T-cell (primary cell): ENCODE measurements at regions not wholly inside any gene's neighbourhood (a gene's known extent, or its start where the extent isn't known, plus 50 kb on each side); places are given as distances from the start of the nearest gene placed in this dataset.

Source experiments
- ATAC-seq, 4 experiments: fragments of 200-7000 bp in 3 of 4; fragments of 150-1000 bp in 1 of 4; cut with Tn5 transposase; replicated peaks in 1 of 4; 1 replicate in 3 of 4; 2 replicates in 1 of 4; pipeline ENCODE4 v1.10.0; 2021; ENCODE audit warnings: moderate library complexity in 3 of 4, mild to moderate bottlenecking in 2 of 4, moderate number of reproducible peaks in 1 of 4
- CTCF ChIA-PET, 2 donors: fragments of 300-600 bp; sonication (Branson Sonifier 250); formaldehyde crosslinking; loops; one replicate each; lab custom pipeline; 2022; ENCODE audit warnings: antibody characterized with exemption in 2 of 2; lab: Charles Lee
- POLR2A ChIA-PET, 2 donors: fragments of 300-600 bp; sonication (Branson Sonifier 250); formaldehyde crosslinking; loops; one replicate each; lab custom pipeline; 2022; ENCODE audit warnings: antibody characterized with exemption in 2 of 2; lab: Charles Lee
- DNase-seq, 35 experiments: peaks; one replicate each; pipeline versions ENCODE4 v3.0.0 to v3.0.0-alpha.2; 2013 to 2023
- H3K27ac ChIP-seq: one replicate; pipeline ENCODE4 v1.5.1; 2013; ENCODE audit warnings: low read length
- H3K27me3 ChIP-seq, 2 experiments: replicated peaks in 1 of 2; 1 replicate in 1 of 2; 2 replicates in 1 of 2; pipeline versions ENCODE4 v1.6.1 to v1.7.0; 2013; ENCODE audit warnings: low read length in 1 of 2, mixed read lengths in 1 of 2; ENCODE audit not compliant: control insufficient read depth in 2 of 2, insufficient read depth in 2 of 2; ENCODE audit errors: extremely low read depth in 1 of 2
- H3K36me3 ChIP-seq, 2 donors: 1 replicate in 1 of 2; 2 replicates in 1 of 2; pipeline versions ENCODE4 v1.6.1 to v1.7.0; 2013; ENCODE audit warnings: low read length in 1 of 2; ENCODE audit not compliant: control insufficient read depth in 2 of 2, insufficient read depth in 1 of 2; ENCODE audit errors: extremely low read depth in 1 of 2
- H3K4me1 ChIP-seq, 2 experiments: 1 replicate in 1 of 2; 2 replicates in 1 of 2; pipeline versions ENCODE4 v1.6.1 to v1.7.0; 2013; ENCODE audit warnings: low read length in 2 of 2, mixed read lengths in 1 of 2; ENCODE audit not compliant: insufficient read depth in 2 of 2, control insufficient read depth in 1 of 2; ENCODE audit errors: extremely low read depth in 1 of 2
- H3K4me3 ChIP-seq, 2 donors: 1 replicate in 1 of 2; 2 replicates in 1 of 2; pipeline versions ENCODE4 v1.5.1 to v1.7.0; 2013; ENCODE audit warnings: mild to moderate bottlenecking in 2 of 2, low read length in 1 of 2, moderate library complexity in 1 of 2; ENCODE audit not compliant: control insufficient read depth in 1 of 2; ENCODE audit errors: extremely low read depth in 1 of 2
- H3K9me3 ChIP-seq: 2 replicates; pipeline ENCODE4 v1.7.0; 2013
- H3K27ac Mint-ChIP-seq, 2 donors: one replicate each; pipeline ENCODE4 v1.8.0; 2020 to 2021; ENCODE audit warnings: mild to moderate bottlenecking in 2 of 2, mixed read lengths in 2 of 2
- H3K27me3 Mint-ChIP-seq, 2 donors: one replicate each; pipeline ENCODE4 v1.8.0; 2021 to 2022; ENCODE audit warnings: mixed read lengths in 2 of 2
- H3K36me3 Mint-ChIP-seq: one replicate; pipeline ENCODE4 v1.8.0; 2021; ENCODE audit warnings: mixed read lengths
- H3K4me1 Mint-ChIP-seq, 3 donors: one replicate each; pipeline ENCODE4 v1.8.0; 2020 to 2022; ENCODE audit warnings: mixed read lengths in 3 of 3, mild to moderate bottlenecking in 1 of 3
- H3K4me3 Mint-ChIP-seq, 3 donors: one replicate each; pipeline ENCODE4 v1.8.0; 2020 to 2022; ENCODE audit warnings: mild to moderate bottlenecking in 3 of 3, mixed read lengths in 3 of 3, moderate library complexity in 3 of 3
- H3K9me3 Mint-ChIP-seq, 3 donors: one replicate each; pipeline ENCODE4 v1.8.0; 2020 to 2022; ENCODE audit warnings: mixed read lengths in 3 of 3
- WGBS: methylation state at CpG from one replicate; pipeline ENCODE4 v1.1.5; 2013; ENCODE audit warnings: missing lambda C conversion rate; ENCODE audit not compliant: insufficient coverage; 5-methylcytosine and 5-hydroxymethylcytosine counted together

DNA sequence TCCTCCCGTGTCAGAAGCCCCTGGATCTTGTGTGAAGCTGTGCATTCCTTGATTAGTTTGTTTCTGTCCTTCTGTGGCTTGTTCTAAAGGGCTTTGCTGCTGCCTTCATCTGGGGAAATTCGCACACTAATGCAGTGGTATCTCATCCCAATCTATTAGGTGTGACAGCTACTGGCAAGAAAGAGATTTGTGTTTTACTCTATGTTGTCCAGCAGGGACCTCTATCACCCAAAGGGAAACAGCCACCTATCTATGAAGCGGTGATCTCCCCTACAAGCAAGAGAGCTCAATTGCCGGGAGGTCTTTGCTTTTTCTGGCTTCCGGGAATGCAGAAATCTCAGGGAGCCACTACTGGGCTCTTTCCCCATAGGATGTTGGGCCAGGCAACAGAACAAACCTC lies 151.8 kb downstream of the NRN1 start:
- Mint-ChIP-seq H3K27me3 (peaks cover 0 to 4% of the 10 kb centered on the region in 2 donors), H3K4me1 (peaks cover 5 to 11% (median 6%) of the 10 kb centered on the region in 3 donors), H3K4me3 (no peak overlapping the region), H3K27ac (no peak overlapping the region), H3K36me3 (no peaks in the 10 kb centered on the region), H3K9me3 (no peaks in the 10 kb centered on the region)
- H3K27ac ChIP-seq, result no peak overlapping the region
- DNase-seq, result no peak
- 100% methylated on average over 2 of the region's 5 CpGs for WGBS
- ChIA-PET CTCF (no interaction called here), POLR2A (no interaction called here)
- H3K4me3 ChIP-seq, result no peak overlapping the region
- no peaks in the 10 kb centered on the region for H3K9me3 ChIP-seq
- H3K4me1 ChIP-seq, result peaks cover 6 to 16% of the 10 kb centered on the region in 2 experiments
- ATAC-seq, result no peak
- peaks cover 0 to 20% of the 10 kb centered on the region in 2 experiments for H3K27me3 ChIP-seq
- no peaks in the 10 kb centered on the region for H3K36me3 ChIP-seq

DNA sequence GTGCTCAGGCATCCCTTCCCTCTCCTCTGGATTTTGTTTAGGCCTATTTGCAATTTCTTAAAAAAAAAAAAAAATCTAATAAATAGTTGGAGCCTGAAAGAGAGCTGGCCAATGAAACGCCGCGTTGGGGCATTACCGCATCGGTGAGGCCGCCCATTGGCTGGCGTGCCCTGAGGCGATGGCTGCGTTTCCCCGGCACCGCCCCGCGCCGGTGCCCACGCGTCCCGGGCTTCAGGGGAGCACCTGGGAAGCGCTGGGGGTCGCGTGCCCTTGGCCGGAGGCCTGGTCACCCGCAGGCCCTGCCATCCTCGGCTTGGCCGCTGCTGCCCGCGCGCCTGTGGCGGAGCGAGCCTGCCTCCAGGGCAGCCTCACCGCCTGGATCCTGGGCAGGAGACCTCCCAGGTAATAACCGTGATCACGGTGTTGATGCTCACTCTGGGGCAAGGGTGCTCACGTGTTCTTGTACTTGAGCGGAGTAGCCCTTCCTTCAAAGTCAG lies 155.4 kb downstream of the NRN1 start:
- DNase-seq (peak; percentile 48 to 81 (median 69)), ATAC-seq (peak; percentile 94 to 99 (median 96))
- H3K36me3 ChIP-seq, result no peaks in the 10 kb centered on the region
- H3K4me3 Mint-ChIP-seq, result peak overlapping the region; percentile 80
- peaks cover 0 to 6% (median 0%) of the 10 kb centered on the region in 3 donors for H3K9me3 Mint-ChIP-seq
- peak overlapping the region; percentile 46 to 77 for H3K4me3 ChIP-seq
- WGBS, result 3% methylated on average over 34 of the region's 34 CpGs
- ChIA-PET POLR2A (interaction anchor here (0.6 kb wide), 3 partner anchors 180 to 1755 kb away, joined by 3 to 5 read pairs (median 3); no protein-coding TSS in a partner anchor), CTCF (interaction anchor here (0.6 kb wide), 3 partner anchors 234 to 1207 kb away, joined by 3 to 4 read pairs (median 3); no protein-coding TSS in a partner anchor)
- no peaks in the 10 kb centered on the region for H3K36me3 Mint-ChIP-seq
- peaks cover 5 to 12% (median 6%) of the 10 kb centered on the region in 3 donors for H3K4me1 Mint-ChIP-seq
- H3K4me1 ChIP-seq, result peaks cover 6 to 16% of the 10 kb centered on the region in 2 experiments
- no peak overlapping the region for H3K27ac ChIP-seq
- peaks cover 0 to 6% of the 10 kb centered on the region in 2 donors for H3K27me3 Mint-ChIP-seq
- H3K27ac Mint-ChIP-seq, result peak overlapping the region in 1 of 2 donors; percentile 41
- no peaks in the 10 kb centered on the region for H3K9me3 ChIP-seq
- H3K27me3 ChIP-seq, result peaks cover 2 to 29% of the 10 kb centered on the region in 2 experiments

DNA sequence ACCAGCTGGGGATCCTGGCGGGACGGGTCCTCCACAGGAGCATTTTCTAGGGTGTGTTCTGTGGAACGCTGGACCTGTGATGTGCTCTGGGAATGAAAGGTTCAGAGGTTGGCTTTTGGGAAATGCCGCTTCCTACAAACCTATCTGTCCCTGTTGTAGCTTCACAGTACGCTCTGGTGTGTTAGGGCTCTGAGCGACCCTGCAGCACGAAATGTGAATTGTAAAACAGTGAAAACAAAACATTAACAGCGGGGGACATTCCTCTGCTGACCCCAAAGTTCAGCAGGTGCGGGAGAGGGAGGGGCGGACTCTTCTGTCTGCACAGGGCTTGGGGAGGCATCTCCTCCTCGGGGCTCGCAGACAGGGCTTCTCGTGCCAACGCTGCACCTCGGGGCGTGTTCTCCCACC lies 155.9 kb downstream of the NRN1 start:
- peak in 1 of 35 experiments; percentile 2 for DNase-seq

DNA sequence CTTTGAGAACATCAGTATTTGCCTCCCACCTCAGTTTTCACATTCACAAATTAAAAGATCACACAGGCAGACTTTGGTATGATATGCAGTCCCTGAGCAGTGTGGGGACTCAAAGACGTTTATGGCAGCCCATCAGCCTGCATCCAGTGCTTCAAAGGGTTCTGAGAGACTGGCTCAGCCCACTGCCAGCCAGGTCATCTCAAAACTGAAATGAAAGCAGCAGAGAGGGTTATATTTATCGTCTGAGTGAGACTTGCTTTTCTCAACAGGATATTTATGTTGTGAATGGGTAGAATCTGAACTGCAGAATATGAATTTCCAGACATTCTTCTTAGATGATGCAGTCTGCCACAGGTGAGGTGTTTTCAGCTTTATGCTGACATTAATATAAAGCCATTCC lies 159.8 kb downstream of the NRN1 start:
- Mint-ChIP-seq H3K27me3 (peaks cover 0 to 7% of the 10 kb centered on the region in 2 donors), H3K27ac (no peak overlapping the region), H3K4me1 (peaks cover 3 to 12% (median 5%) of the 10 kb centered on the region in 3 donors), H3K4me3 (no peak overlapping the region), H3K9me3 (peaks cover 0 to 13% (median 4%) of the 10 kb centered on the region in 3 donors), H3K36me3 (no peaks in the 10 kb centered on the region)
- ATAC-seq, result no peak
- Histone ChIP-seq H3K27ac (no peak overlapping the region), H3K27me3 (peaks cover 2 to 29% of the 10 kb centered on the region in 2 experiments), H3K36me3 (no peaks in the 10 kb centered on the region), H3K4me1 (peaks cover 6 to 15% of the 10 kb centered on the region in 2 experiments), H3K4me3 (no peak overlapping the region), H3K9me3 (no peaks in the 10 kb centered on the region)
- DNase-seq, result no peak
- POLR2A ChIA-PET, result interaction anchor here in 1 of 2 donors (0.6 kb wide), 1 partner anchor 45 kb away, joined by 4 read pairs; no protein-coding TSS in a partner anchor
- CTCF ChIA-PET, result interaction anchor here in 1 of 2 donors (0.6 kb wide), 1 partner anchor 1984 kb away, joined by 3 read pairs; no protein-coding TSS in a partner anchor
- WGBS, result 43% methylated on average over 1 of the region's 2 CpGs

More for the DNA sequence above, 155.9 kb downstream of the NRN1 start:
- H3K4me1 ChIP-seq, result peaks cover 6 to 16% of the 10 kb centered on the region in 2 experiments
- no peak overlapping the region for H3K27ac ChIP-seq
- POLR2A ChIA-PET, result interaction anchor here in 1 of 2 donors (0.6 kb wide), 2 partner anchors 185 to 1267 kb away, joined by 3 to 12 read pairs; no protein-coding TSS in a partner anchor
- H3K9me3 ChIP-seq, result no peaks in the 10 kb centered on the region
- Mint-ChIP-seq H3K27me3 (peaks cover 0 to 6% of the 10 kb centered on the region in 2 donors), H3K27ac (peak overlapping the region in 1 of 2 donors; percentile 76), H3K4me3 (peak overlapping the region; percentile 80), H3K9me3 (peaks cover 0 to 6% (median 0%) of the 10 kb centered on the region in 3 donors), H3K36me3 (no peaks in the 10 kb centered on the region), H3K4me1 (peaks cover 5 to 12% (median 6%) of the 10 kb centered on the region in 3 donors)
- H3K27me3 ChIP-seq, result peaks cover 2 to 30% of the 10 kb centered on the region in 2 experiments
- H3K4me3 ChIP-seq, result peak overlapping the region; percentile 46 to 77
- peak; percentile 55 to 71 (median 58) for ATAC-seq
- WGBS, result 6% methylated on average over 5 of the region's 16 CpGs
- no peaks in the 10 kb centered on the region for H3K36me3 ChIP-seq
- CTCF ChIA-PET, result interaction anchor here in 1 of 2 donors (0.6 kb wide), 1 partner anchor 249 kb away, joined by 3 read pairs; no protein-coding TSS in a partner anchor

- Histone ChIP-seq H3K9me3 (no peaks in the 10 kb centered on the region), H3K27me3 (peaks cover 2 to 24% of the 10 kb centered on the region in 2 experiments), H3K4me3 (no peak overlapping the region), H3K27ac (no peak overlapping the region), H3K4me1 (peaks cover 4 to 10% of the 10 kb centered on the region in 2 experiments), H3K36me3 (no peaks in the 10 kb centered on the region)
- ChIA-PET CTCF (interaction anchor here in 1 of 2 donors (0.6 kb wide), 1 partner anchor 707 kb away, joined by 7 read pairs; no protein-coding TSS in a partner anchor), POLR2A (interaction anchor here in 1 of 2 donors (0.6 kb wide), 1 partner anchor 46 kb away, joined by 4 read pairs; no protein-coding TSS in a partner anchor)
- WGBS, result 93% methylated on average over 5 of the region's 7 CpGs
- ATAC-seq (no peak), DNase-seq (no peak)
- Mint-ChIP-seq H3K27ac (no peak overlapping the region), H3K9me3 (peaks cover 0 to 13% (median 4%) of the 10 kb centered on the region in 3 donors), H3K36me3 (no peaks in the 10 kb centered on the region), H3K4me1 (peaks cover 0 to 9% (median 2%) of the 10 kb centered on the region in 3 donors), H3K27me3 (peaks cover 0 to 4% of the 10 kb centered on the region in 2 donors), H3K4me3 (no peak overlapping the region)
Observed at GRCh38 chr6:5846335-5846734, 160.4 kb downstream of the NRN1 start.

DNA sequence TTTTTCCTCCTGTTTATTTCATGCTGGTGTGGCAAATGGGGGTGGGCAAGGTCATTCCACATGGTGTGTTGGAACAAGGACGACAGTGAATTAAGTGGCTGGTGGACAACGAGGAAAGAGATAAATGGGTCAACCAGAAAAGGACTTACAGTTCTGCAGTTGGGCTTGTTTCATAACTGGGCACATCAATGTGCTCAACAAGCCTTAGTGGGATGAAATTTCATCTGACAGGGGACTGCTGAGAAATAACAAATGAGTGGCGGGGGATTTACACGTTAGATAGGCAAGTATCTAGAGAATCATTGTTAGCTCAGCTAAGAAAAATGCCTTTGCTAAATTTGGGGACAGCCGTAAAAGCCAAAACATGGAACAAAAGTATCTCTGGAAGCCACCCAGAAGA lies 163.6 kb downstream of the NRN1 start:
- no peak overlapping the region for H3K4me3 ChIP-seq
- POLR2A ChIA-PET, result no interaction called here
- no peaks in the 10 kb centered on the region for H3K4me1 Mint-ChIP-seq
- no peak overlapping the region for H3K27ac ChIP-seq
- CTCF ChIA-PET, result no interaction called here
- peaks cover 0 to 19% of the 10 kb centered on the region in 2 experiments for H3K27me3 ChIP-seq
- no peaks in the 10 kb centered on the region for H3K9me3 ChIP-seq
- no peaks in the 10 kb centered on the region for H3K36me3 ChIP-seq
- H3K9me3 Mint-ChIP-seq, result peaks cover 0 to 7% (median 4%) of the 10 kb centered on the region in 3 donors
- DNase-seq (no peak), ATAC-seq (no peak)
- no peak overlapping the region for H3K4me3 Mint-ChIP-seq
- no peaks in the 10 kb centered on the region for H3K4me1 ChIP-seq
- H3K27me3 Mint-ChIP-seq, result peaks cover 0 to 2% of the 10 kb centered on the region in 2 donors
- H3K27ac Mint-ChIP-seq, result no peak overlapping the region
- WGBS, result 100% methylated on average over 4 of the region's 5 CpGs
- no peaks in the 10 kb centered on the region for H3K36me3 Mint-ChIP-seq
